C1 segment of cervical spinal cord (tissue), 14 donors: ENCODE measurements at regions not wholly inside any gene's neighbourhood (a gene's known extent, or its start where the extent isn't known, plus 50 kb on each side); places are given as distances from the start of the nearest gene placed in this dataset.
A peak's percentile ranks its signal among the peaks of the same experiment; 100 is the strongest.

Experiments
- DNase-seq, 14 donors: peaks; one replicate each; lab custom pipeline; 2025; lab: John Stamatoyannopoulos, UW

DNA sequence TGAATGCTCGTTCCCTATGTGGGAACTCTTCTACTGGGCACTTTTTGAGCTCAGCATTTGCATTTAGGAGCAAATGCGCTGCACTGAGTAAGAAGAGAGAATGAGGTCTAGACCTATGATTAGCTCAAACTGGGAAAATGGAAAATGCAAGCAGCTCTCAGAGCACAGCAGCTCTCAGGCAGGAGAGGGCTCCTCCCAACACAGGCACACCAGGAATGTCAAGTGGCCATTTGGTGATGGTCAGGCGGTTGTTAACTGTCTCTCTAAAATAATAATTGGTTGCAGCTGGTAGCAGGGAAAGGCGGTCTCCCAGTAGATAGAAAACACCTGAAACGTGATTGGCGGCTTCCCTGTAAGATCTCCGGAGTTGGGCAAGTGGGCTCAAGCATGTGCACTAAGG lies 162.0 kb upstream of the ECI2 start:
- DNase-seq, result no peak

GRCh38 chr6:4296552-4296951 lies 161.2 kb upstream of the ECI2 start:
- DNase-seq, result no peak

GRCh38 chr6:4295783-4296155 lies 160.4 kb upstream of the ECI2 start:
- DNase-seq, result no peak

DNA sequence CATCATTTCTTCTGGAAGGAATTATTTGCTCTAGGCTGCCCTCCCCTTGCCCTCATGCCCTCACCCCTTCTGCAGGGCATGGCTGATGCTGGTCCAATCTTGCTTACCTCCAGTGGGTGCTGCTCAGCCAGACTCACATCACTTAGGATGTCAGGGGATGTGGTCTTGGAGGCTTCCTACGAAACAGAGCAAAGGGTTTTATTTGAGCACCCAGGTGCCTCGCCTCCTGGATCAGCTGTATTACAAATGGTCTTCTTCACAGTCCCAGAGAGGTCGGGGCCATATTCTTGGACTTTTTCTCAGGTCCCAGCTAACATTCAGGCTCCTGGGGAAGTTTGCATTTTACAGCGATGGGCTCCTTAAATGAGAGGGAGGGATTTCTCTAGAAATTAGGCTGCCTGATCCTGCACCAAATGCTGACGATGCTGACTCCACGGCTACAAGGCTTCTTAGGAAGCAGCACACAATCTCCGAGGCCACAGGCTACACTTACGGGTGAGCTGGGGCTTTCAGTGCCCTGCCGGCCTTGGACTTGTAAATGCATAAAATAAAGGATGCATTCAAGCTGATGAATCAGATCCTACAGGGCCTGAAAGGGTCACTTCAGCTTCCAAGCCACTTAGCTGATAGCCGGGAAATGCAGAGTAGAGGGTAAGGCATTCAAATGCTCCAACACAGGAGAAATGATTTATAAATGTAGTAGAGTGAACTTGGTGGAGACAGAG lies 159.8 kb upstream of the ECI2 start:
- no peak for DNase-seq

GRCh38 chr6:4294636-4295035 lies 159.3 kb upstream of the ECI2 start:
- no peak for DNase-seq

GRCh38 chr6:4291453-4292403 lies 156.4 kb upstream of the ECI2 start:
- DNase-seq, result no peak

DNA sequence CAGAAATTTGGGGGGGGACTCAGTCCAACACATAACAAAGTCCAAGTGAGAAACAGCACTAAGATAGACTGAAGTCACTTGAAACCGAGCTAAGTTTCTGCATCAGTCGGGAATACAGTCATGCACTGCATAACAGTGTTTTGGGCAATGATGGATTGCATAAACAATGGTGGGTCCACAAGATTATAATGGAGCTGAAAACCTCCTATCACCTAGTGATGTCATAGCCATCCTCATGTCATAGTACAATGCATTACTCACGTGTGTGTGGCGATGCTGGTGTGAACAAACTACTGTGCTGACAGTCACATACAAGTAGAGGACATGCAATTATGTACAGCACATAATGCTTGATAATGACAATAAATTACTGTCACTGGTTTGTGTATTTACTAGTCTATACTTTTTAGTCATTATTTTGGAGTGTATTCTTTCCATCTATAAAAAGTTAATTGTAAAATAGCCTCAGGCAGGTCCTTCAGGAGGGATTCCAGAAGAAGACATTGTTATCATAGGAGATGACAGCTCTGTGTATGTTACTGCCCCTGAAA lies 154.5 kb upstream of the ECI2 start:
- DNase-seq, result no peak

DNA sequence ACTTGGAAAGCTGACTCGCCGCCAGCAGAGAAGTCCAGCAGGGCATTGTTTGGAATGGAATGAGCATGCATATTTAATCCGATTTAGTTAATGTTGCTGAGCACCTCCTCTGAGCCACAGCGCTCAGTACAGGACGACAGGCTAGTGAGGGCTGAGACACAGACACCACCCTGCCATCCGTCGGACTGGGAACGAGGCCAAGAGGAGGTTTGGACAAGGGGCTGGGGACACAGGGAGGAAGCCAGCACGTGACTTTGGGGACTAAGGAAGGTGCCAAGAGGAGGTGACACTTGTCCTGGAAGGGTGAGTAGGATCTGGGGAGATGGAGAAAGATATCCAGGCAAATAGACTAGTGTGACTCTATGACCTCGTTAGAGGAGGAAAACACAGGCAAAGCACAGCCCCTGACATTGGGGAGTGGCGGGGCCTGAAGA lies 152.5 kb upstream of the ECI2 start:
- peak in 1 of 14 donors; percentile 85 for DNase-seq

DNA sequence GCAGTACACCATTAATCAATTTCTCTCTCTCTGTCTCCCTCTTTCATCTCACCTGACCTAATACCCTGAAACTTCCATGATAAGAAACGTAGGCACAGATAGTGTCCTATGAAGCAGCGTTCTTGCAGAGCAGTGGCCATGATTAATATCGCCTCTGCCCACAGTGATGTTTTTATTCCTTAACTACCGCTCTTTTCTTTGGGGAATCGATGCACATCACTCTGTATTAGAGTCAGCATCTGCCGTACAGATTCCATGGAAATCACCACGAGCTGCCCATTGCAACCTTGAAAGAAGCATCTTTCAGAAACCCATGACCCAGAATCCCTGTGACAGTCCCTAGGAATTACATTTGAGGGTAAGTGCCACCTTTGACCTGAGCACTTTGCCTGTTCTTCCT lies 152.0 kb upstream of the ECI2 start:
- DNase-seq, result no peak

DNA sequence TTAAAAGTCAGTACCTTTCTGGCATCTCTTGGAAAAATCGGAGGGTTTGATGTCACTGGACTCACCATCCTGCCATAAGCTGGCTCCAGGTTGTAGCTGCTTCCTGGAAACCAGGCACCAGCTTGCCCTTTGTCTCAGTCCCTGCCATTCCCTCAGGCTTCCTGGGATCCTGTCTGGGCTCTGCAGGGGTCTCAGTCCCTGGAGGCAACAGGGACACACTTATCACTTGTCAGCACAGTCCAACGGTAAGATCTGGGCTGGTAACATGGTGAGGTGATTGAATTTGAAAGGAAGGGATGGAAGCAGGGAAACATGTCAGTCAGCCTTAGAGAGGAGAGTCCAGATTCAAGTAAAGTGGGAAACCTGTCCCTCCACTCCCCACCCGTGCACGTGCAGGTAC lies 147.6 kb upstream of the ECI2 start:
- peak in 1 of 14 donors; percentile 6 for DNase-seq

- DNase-seq, result peak in 3 of 14 donors; percentile 13 to 66 (median 29)
Measured at GRCh38 chr6:4281341-4282293, 146.2 kb upstream of the ECI2 start.

- DNase-seq, result peak in 1 of 14 donors; percentile 23
Measured at GRCh38 chr6:4280707-4281106, 145.3 kb upstream of the ECI2 start.

- no peak for DNase-seq
Measured at GRCh38 chr6:4280031-4280430, 144.7 kb upstream of the ECI2 start.

GRCh38 chr6:4274382-4275082 lies 139.2 kb upstream of the ECI2 start:
- DNase-seq, result no peak

DNA sequence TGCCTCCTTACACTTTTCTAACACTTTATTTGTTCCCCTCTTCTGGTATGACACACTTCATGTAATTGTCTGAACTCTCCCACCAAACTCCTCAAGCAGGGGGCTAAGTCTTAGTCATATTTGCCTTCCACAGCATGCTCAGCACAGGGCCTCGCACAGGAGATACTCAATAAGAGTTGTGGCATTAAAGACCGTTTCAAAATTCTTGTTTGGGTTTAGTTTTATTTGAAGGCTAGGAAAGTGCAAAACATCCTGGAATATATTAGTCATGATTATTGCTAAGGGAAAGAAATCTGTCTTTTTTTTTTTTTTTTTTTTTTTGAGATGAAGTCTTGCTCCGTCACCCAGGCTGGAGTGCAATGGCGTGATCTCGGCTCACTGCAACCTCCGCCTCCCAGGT lies 137.6 kb upstream of the ECI2 start:
- DNase-seq, result no peak

DNA sequence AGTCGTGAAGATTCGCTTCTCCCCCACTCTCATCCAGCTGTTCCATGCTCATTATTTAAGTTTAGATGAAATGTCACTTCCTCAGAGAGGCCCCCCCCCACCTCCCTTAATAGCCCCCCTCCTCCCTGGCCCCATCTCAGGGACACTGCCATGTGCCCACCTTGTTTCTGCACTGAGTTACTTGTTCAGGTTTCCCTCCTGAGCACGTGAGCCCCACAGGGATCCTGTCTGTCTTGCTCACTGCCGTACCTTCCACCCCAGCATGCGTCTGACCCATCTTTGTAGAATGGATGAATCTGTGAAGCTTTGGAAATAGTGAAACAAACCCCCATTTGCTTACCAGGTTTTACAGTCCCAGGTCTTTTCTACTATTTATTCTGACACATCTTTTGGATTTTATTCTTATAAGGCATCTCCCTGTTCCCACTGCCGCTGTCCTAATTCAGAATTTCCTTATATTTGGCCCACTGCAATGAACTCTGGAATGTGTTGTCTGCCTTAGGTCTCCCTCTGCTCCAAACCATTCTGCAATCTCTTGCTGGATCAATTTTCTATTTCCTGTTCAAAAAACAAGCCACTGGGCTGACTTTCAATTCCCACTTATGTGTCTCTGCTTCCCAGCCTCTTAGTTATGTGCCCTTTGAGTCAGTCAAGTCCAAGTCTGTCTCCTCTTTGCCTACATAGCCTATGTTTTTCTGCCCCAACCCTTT lies 136.5 kb upstream of the ECI2 start:
- no peak for DNase-seq

- peak in 1 of 14 donors; percentile 87 for DNase-seq
Measured at GRCh38 chr6:4270776-4271175, 135.4 kb upstream of the ECI2 start.

GRCh38 chr6:4270001-4270400 lies 134.6 kb upstream of the ECI2 start:
- no peak for DNase-seq

DNA sequence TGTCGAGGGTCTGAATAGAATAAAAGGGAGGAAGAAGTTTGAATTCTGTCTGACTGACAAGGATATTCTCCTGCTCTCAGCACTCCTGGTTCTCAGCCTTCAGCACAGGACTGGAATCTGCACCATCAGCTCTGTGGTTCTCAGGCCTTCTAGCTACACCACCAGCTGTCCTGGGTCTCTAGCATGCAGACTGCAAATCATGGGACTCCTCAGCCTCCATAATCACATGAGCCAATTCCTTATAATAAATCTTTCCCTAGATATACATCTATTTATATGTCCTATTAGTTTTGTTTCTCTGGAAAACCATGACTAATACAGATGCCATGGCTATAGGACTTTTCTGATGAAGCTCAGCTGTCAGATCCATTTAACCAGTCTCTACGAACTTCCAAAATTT lies 132.8 kb upstream of the ECI2 start:
- DNase-seq, result no peak

- DNase-seq, result no peak
Measured at GRCh38 chr6:4265740-4266139, 130.4 kb upstream of the ECI2 start.
